ENCODE measurements at regions not wholly inside any gene's neighbourhood (a gene's known extent, or its start where the extent isn't known, plus 50 kb on each side); places are given as distances from the start of the nearest gene placed in this dataset.

DNA sequence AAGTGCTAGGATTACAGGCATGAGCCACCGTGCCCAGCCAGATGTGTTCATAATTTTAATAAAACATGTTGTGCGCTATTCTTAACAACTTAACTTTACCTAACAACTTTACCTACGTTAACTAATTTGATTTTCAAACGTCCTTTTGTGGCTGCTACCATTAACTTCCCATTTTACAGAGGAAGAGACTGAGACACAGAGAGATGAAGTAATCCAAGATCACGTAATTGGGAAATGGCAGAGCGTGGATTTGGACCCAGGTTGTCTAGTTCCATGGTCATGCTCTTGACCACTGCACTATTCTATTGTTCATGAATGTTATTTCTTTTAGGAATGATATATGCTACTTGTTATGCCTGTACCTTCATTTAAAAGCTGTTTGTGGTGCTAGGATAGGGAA lies 80.3 kb upstream of the MTPN start:
- TF ChIP-seq FOXM1 (IDR thresholded peaks at IDR 0.05; ENCODE audit: borderline replicate concordance) (no peak), SUZ12 (IDR thresholded peaks at IDR 0.05) (no peak)

Measured in HEK293T (cell line).